AG20443 (cell line): ENCODE measurements at regions not wholly inside any gene's neighbourhood (a gene's known extent, or its start where the extent isn't known, plus 50 kb on each side); places are given as distances from the start of the nearest gene placed in this dataset.
"Not testable (repeated sequence)": the region's sequence is repeated elsewhere in the genome, so short reads cannot be mapped to it uniquely, and the experiment has no call there.

Experiments
- DNase-seq: peaks from one replicate; pipeline ENCODE4 v3.0.0; 2012; ENCODE audit warnings: low spot score, mixed read lengths

GRCh38 chr15:63434576-63435186 lies 53.0 kb upstream of the CA12 start:
- DNase-seq: no peak

- DNase-seq: no peak
Observed at GRCh38 chr15:63435204-63435820, 53.7 kb upstream of the CA12 start.

- DNase-seq: no peak
Observed at GRCh38 chr15:63436341-63436740, 54.7 kb upstream of the CA12 start.

GRCh38 chr15:63436872-63437375 lies 55.3 kb upstream of the CA12 start:
- peak; percentile 71 for DNase-seq

DNA sequence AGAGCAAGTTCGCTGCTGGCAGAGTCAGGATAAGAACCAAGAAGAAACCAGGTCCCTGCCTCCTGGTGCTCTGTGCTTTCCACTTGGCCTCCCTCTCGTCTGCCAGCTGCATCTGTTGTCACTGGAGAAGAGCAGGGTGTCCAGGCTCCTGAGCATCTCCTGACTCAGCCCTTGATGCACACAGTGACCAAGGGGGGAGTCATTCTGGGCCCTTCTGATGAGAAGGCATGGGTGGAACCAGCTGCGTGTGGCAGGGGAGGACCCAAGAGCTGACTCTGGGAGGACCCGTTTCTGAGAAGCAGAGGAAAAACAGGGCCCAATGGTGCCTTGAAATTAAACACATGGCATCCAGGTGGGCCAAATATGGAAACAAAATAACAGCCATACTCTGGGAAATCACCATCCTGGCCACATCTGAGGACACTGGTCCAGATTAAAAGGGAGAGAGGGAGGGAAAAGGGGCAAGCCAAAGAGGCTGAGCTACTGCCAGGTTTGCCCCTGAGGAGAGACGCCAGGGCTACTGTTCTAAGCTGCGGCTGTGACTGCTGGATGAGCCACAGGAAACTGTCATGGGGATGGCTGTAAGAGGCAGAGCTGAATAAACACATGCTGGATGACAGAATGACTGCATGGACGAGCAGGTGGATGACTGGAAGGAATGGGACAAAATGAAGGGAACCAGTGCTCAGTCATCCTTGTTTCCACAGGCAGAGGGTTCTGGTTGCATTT lies 58.1 kb upstream of the CA12 start:
- peak; percentile 53 for DNase-seq

GRCh38 chr15:63440265-63440648 lies 58.6 kb upstream of the CA12 start:
- no peak for DNase-seq

- DNase-seq: no peak
Observed at GRCh38 chr15:63440756-63441155, 59.1 kb upstream of the CA12 start.

GRCh38 chr15:63441266-63441665 lies 59.6 kb upstream of the CA12 start:
- no peak for DNase-seq

DNA sequence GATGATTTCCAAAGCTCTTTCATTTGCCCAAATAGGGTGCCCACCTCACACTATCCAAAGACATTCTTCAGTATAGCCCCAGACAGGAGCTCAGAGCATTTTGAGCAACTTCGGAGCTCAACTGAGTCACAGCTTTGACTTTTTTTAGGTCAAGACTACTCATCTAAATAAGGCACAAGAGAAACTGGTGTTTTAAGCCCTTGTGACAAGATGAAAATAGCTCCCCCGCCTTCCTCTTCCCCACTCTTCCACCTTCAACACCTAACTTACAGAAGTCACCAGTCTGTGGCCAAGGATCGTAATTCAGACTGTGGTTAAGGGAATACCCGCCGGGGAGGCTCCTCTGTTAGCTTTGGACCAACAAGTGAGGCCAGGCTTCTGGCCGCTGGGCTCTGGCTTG lies 60.4 kb upstream of the CA12 start:
- DNase-seq: no peak

GRCh38 chr15:63444611-63445010 lies 59.8 kb upstream of the USP3 start:
- no peak for DNase-seq

- no peak for DNase-seq
Observed at GRCh38 chr15:63446255-63446654, 58.1 kb upstream of the USP3 start.

DNA sequence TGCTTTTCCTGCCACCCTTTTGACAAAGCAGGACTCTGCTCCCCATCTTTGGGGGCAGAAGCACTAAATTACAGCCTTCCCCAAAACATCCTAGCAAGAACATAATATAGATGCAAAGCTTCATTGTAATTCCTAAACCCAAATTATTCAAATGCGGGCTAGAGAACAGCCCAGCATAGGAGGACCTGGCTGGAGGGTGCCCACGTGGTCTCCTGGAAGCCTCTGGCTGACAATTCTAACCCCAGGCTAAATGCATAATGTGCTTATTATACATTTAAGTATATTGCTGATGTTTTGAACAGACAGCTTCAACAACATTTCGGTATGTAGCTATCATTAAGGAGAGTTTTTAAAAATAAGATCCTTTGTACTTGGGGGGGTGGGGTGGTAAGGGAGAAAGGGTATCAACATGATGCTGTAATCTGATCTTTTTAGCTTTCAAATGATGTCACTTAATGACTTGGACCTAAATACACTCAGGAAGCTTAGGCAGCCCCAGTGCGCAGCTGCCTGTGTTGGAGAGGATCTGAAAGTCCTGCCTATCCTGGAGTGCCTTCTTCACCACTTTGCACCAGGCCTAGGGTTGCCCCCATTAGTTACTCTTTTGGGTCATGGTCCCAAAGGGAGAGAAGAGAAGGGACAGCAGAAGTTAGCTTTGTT lies 57.2 kb upstream of the USP3 start:
- no peak for DNase-seq

GRCh38 chr15:63448266-63448665 lies 56.1 kb upstream of the USP3 start:
- DNase-seq: no peak

DNA sequence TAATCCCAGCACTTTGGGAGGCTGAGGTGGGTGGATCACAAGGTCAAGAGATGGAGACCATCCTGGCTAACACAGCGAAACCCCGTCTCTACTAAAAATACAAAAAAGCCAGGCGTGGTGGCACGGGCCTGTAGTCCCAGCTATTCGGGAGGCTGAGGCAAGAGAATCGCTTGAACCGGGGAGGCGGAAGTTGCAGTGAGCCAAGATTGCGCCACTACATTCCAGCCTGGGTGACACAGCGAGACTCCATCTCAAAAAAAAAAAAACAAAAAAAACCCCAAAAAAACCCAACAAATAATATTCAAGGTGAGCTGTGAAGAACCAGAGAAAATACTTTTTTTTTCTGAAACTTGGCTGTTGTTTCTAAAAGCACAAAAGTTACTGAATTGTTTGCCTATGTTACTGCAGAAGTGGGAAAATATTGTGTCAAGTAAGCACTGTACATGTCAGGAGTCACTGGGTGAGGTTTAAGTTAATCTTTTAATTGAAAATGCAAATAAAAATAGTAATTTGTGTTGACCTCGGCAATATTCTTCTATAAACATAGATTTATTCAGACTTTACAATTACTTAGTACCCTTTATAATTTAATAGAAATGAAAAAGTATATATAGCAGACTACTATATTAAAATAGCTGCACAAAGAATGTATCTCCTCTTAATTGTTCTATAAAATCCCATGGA lies 55.4 kb upstream of the USP3 start:
- DNase-seq: not testable (repeated sequence)

DNA sequence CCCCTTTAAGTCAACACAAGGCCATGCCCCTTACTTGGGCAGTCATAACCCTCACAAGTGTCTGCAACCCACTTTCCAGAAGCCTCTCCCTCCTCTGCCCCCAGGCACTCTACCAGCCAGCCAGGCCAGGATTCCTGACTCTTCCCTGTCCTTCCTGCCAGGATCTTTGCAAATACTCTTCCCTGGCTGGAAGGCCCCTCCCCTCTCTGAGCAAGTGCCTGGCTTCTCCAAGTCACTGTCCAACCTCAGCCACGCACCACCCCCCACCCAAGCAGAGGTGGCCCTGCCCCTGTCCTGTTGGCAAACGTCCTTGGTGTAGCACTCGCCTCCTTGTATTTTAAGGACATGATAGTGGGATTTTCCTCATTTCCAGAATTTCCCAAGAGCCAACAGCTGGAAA lies 54.7 kb upstream of the USP3 start:
- peak; percentile 52 for DNase-seq

DNA sequence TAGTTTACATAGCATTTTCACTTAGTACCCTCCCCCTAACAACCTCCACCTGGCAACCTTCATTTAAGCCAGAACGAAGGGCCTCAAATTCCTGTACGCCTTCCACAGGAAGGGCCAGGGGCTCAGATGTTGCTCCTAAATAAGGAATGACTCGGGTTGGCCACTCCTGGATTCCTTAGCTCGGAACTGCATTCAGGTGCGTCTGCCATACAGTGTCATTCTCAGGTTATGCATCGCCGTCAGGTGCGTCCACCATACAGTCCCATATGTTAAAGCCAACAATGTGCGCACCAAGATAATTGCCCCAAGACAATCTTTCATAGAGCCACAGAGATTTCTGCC lies 53.5 kb upstream of the USP3 start:
- no peak for DNase-seq

DNA sequence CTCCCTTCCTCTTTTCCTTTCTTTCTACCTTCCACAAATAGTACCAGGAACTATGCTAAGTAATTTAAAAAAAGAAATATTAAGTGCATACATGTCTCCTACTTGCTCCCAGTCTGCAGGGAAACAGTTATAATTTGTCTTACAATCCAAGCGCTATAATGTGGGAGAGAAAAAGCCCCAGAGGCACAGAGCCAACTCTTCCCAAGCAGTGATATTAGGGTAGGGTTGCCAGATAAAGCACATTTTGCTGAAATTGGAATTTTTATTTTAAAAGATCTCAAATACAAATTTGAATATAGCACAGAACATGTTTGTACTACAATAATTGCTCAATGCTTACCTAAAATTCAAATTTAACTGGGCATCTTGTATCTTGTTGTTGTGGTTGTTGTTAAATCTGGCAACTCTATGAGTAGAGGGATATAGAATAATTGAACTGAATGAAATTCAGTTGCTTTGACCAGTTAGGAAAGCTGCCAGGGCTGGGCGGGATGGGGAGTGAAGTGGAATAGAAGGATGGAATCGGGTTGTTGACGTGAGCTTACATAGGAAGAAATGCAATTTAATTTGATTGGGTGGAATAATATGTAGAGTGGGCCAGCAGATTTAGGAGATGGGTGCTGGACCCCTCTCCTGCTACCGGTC lies 52.6 kb upstream of the USP3 start:
- no peak for DNase-seq

DNA sequence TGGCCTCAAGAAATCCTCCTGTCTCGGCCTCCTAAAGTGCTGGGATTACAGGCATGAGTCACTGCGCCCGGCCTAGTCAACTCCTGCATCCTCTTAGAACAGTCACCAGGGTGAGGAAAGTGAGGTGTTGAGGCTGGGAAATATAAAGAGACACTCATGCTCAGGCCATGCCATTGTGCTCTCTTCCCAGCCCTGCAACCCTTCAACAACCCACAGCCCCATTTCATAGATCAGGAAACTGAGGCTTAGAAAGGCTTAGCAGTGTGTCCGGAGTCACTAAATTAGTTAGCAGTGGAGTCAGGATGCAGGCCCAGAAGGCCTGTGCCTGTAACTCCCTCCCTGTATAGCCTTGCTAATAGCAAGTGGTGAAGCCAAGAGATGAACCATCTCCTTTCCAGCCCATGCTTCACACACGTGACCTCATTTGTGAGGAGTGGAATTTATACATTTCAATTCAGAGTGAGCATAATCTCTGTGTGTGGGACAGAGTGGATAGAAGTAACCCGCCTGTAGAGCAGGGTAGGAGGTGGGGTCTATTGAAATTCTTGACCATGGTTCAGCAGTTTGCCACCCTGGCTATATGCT lies 51.7 kb upstream of the USP3 start:
- no peak for DNase-seq

- no peak for DNase-seq
Observed at GRCh38 chr15:63453186-63453905, 51.0 kb upstream of the USP3 start.

DNA sequence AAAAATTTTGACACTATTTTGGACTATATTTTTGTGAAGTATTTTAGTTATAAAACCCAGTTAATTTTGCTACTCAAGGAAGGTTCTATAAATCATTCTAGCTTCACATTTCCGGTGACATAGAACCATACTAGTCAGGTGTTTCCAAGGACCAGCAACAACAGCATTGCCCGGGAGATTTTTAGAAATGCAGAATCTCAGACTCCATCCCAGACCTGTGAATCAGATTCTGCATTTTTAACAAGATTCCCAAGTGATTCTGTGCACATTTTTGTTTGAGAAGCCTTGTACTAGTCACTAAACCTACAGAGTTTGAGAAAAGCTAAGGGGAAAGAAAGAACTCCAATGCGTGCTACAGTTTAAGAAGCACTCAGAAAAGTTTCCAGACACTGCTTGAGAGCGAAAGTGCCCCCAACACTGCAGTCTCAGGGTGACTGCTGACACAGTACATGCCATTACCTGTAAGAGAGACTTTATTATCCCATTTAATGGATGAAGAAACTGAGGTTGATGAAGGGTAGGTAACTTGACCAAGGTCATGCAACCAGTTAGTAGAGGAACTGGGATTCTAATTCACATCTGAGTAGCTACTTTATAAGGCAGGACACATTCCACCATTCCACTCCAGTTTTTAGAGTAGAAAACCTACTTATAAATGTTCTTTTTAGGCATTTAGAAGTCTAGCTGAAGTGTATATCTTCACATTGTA lies 49.7 kb upstream of the USP3 start:
- DNase-seq: no peak
